ENCODE measurements at regions not wholly inside any gene's neighbourhood (a gene's known extent, or its start where the extent isn't known, plus 50 kb on each side); places are given as distances from the start of the nearest gene placed in this dataset.
A peak's percentile ranks its signal among the peaks of the same experiment; 100 is the strongest.

DNA sequence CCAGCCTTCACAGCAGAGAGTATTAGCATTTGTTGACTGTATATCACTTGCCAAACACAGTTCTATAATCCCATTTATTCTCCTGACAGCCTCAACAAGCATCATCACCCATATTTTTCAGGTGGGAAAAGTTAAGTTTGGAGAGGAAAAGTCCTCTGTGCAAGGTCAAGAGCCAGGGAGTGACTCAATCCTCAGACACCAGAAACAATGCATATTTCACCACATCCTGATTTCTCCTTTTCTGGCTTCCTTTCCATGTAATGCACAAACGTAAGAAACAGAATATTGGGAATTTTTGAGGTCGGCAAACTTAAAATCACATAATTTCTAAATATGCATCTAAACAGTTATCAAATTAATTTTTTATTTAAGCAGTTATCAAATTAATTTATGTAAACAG is 116.0 kb upstream of the GADL1 start:
- H3K4me3 ChIP-seq (replicated peaks in 1 of 3; ENCODE audit: insufficient read depth in 1 of 3, low read depth in 2 of 3, low read length in 3 of 3): no peak overlapping the region
- POLR2A ChIA-PET: no interaction called here
- in situ Hi-C loops (cut with HindIII; ENCODE audit: extremely low pct_ligation_motif_present, low pct_unique_long_range_greater_than_20kb): no loop called here
- H3K9me3 ChIP-seq (ENCODE audit: low read length): no peaks in the 10 kb centered on the region
- H3K79me2 ChIP-seq (ENCODE audit: insufficient read depth, low read length): no peaks in the 10 kb centered on the region
- no peak overlapping the region for H2AFZ ChIP-seq (ENCODE audit: low read length)
- BruUV-seq (replicated peaks): no TSS peak
- H4K20me1 ChIP-seq (ENCODE audit: insufficient read depth, low read length): no peaks in the 10 kb centered on the region
- no peak for ATAC-seq
- intact Hi-C loops (cut with micrococcal nuclease; ENCODE audit: unreplicated experiment): no loop called here
- no peaks in the 10 kb centered on the region for H3K27me3 ChIP-seq (ENCODE audit: control insufficient read depth in 1 of 2, insufficient read depth in 2 of 2, low read length in 2 of 2)
- 60% methylated on average over 2 of the region's 2 CpGs for WGBS (ENCODE audit: low lambda C conversion rate)
- no peak for FAIRE-seq
- TF ChIP-seq, protein P1, sequence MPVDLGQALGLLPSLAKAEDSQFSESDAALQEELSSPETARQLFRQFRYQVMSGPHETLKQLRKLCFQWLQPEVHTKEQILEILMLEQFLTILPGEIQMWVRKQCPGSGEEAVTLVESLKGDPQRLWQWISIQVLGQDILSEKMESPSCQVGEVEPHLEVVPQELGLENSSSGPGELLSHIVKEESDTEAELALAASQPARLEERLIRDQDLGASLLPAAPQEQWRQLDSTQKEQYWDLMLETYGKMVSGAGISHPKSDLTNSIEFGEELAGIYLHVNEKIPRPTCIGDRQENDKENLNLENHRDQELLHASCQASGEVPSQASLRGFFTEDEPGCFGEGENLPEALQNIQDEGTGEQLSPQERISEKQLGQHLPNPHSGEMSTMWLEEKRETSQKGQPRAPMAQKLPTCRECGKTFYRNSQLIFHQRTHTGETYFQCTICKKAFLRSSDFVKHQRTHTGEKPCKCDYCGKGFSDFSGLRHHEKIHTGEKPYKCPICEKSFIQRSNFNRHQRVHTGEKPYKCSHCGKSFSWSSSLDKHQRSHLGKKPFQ (CRISPR knock-in tag; IDR thresholded peaks at IDR 0.05; ENCODE audit: insufficient replicate concordance): no peak
- no peak for TF ChIP-seq MLLT10 (CRISPR knock-in tag; IDR thresholded peaks at IDR 0.05)
- no peaks in the 10 kb centered on the region for H3K4me1 ChIP-seq (ENCODE audit: insufficient read depth, low read length)
- H3K4me2 ChIP-seq (ENCODE audit: low read depth, low read length): no peak overlapping the region
- no peak for DNase-seq (ENCODE audit: low spot score)
- H3K36me3 ChIP-seq (replicated peaks in 1 of 2; ENCODE audit: control insufficient read depth in 1 of 2, insufficient read depth in 2 of 2, low read length in 2 of 2): no peaks in the 10 kb centered on the region
- H3K9ac ChIP-seq (ENCODE audit: insufficient read depth, low read depth, low read length): no peak overlapping the region
- CTCF ChIA-PET (ENCODE audit: low intra/inter-chr PET ratio, low total read pairs): no interaction called here
- H3K27ac ChIP-seq (ENCODE audit: extremely low read length, insufficient read depth, low read length): no peak overlapping the region

DNA sequence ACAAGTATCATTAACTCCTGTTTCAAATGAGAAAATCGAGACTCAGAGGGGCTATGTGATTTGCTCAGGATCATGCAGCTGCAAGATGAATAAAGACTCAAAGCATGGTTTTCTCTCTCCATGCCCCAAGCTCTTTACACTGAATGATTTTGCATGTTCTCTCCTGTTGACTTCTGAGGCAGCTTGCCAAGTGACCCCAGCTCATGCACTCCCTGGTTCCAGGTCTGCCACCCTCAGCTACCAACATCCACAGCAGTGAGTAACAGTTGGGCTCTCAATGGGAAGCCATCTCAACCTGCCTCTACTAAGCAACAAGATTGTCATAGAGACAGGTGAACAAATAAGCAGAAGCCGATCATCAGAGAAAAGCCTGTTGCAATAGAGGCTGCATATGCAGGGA is 116.9 kb upstream of the GADL1 start:
- Histone ChIP-seq H3K27ac (ENCODE audit: extremely low read length, insufficient read depth, low read length) (no peak overlapping the region), H3K9me3 (ENCODE audit: low read length) (no peaks in the 10 kb centered on the region), H3K79me2 (ENCODE audit: insufficient read depth, low read length) (no peaks in the 10 kb centered on the region), H4K20me1 (ENCODE audit: insufficient read depth, low read length) (no peaks in the 10 kb centered on the region), H3K36me3 (replicated peaks in 1 of 2; ENCODE audit: control insufficient read depth in 1 of 2, insufficient read depth in 2 of 2, low read length in 2 of 2) (no peaks in the 10 kb centered on the region), H3K27me3 (ENCODE audit: control insufficient read depth in 1 of 2, insufficient read depth in 2 of 2, low read length in 2 of 2) (no peaks in the 10 kb centered on the region), H2AFZ (ENCODE audit: low read length) (no peak overlapping the region), H3K4me1 (ENCODE audit: insufficient read depth, low read length) (no peaks in the 10 kb centered on the region), H3K9ac (ENCODE audit: insufficient read depth, low read depth, low read length) (no peak overlapping the region), H3K4me3 (replicated peaks in 1 of 3; ENCODE audit: insufficient read depth in 1 of 3, low read depth in 2 of 3, low read length in 3 of 3) (no peak overlapping the region), H3K4me2 (ENCODE audit: low read depth, low read length) (no peak overlapping the region)
- BruUV-seq (replicated peaks): no TSS peak
- TF ChIP-seq ZNF788 (CRISPR knock-in tag; IDR thresholded peaks at IDR 0.05; ENCODE audit: borderline replicate concordance) (no peak), RFX5 (IDR thresholded peaks at IDR 0.05; ENCODE audit: low read depth, low read length) (peak; percentile 64; the same call in 1 of the 2 replicates), SRY (CRISPR knock-in tag; IDR thresholded peaks at IDR 0.05) (no peak)
- ChIA-PET POLR2A (no interaction called here), CTCF (ENCODE audit: low intra/inter-chr PET ratio, low total read pairs) (no interaction called here)
- in situ Hi-C loops (cut with HindIII; ENCODE audit: extremely low pct_ligation_motif_present, low pct_unique_long_range_greater_than_20kb): no loop called here
- intact Hi-C loops (cut with micrococcal nuclease; ENCODE audit: unreplicated experiment): no loop called here
- 0% methylated on average over 2 of the region's 2 CpGs for WGBS (ENCODE audit: low lambda C conversion rate)
- DNase-seq (ENCODE audit: low spot score) (no peak), ATAC-seq (no peak), FAIRE-seq (no peak)

Measured in HepG2 (cell line).